Prostate gland (tissue), 2 donors: ENCODE measurements at regions not wholly inside any gene's neighbourhood (a gene's known extent, or its start where the extent isn't known, plus 50 kb on each side); places are given as distances from the start of the nearest gene placed in this dataset.

Source experiments
- POLR2A ChIP-seq: fragments of 450-650 bp; IDR thresholded peaks from one replicate; pipeline ENCODE4 v1.6.1; 2016; ENCODE audit warnings: antibody characterized with exemption, mild to moderate bottlenecking
- POLR2AphosphoS5 ChIP-seq: sonication (generic); formaldehyde crosslinking; IDR thresholded peaks from one replicate; pipeline ENCODE4 v1.6.1; 2017; ENCODE audit warnings: antibody characterized with exemption
- TF ChIP-seq, protein P1 (sequence below), 4 experiments: fragments of 200-600 bp in 2 of 4; fragments of 450-650 bp in 2 of 4; sonication (generic) in 2 of 4; IDR thresholded peaks; 1 replicate in 3 of 4; 2 replicates in 1 of 4; pipeline ENCODE4 v1.5.1; 2016 to 2019; ENCODE audit warnings: antibody characterized with exemption in 4 of 4, mild to moderate bottlenecking in 2 of 4, moderate library complexity in 2 of 4

- TF ChIP-seq, protein P1, sequence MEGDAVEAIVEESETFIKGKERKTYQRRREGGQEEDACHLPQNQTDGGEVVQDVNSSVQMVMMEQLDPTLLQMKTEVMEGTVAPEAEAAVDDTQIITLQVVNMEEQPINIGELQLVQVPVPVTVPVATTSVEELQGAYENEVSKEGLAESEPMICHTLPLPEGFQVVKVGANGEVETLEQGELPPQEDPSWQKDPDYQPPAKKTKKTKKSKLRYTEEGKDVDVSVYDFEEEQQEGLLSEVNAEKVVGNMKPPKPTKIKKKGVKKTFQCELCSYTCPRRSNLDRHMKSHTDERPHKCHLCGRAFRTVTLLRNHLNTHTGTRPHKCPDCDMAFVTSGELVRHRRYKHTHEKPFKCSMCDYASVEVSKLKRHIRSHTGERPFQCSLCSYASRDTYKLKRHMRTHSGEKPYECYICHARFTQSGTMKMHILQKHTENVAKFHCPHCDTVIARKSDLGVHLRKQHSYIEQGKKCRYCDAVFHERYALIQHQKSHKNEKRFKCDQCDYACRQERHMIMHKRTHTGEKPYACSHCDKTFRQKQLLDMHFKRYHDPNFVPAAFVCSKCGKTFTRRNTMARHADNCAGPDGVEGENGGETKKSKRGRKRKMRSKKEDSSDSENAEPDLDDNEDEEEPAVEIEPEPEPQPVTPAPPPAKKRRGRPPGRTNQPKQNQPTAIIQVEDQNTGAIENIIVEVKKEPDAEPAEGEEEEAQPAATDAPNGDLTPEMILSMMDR (IDR thresholded peaks at IDR 0.05), result no peak
- TF ChIP-seq POLR2A (no peak), POLR2AphosphoS5 (no peak)
These were observed 1885.5 kb upstream of the PRR20A start for GRCh38 chr13:55255236-55255635.
